RWPE1 (cell line): ENCODE measurements at regions not wholly inside any gene's neighbourhood (a gene's known extent, or its start where the extent isn't known, plus 50 kb on each side); places are given as distances from the start of the nearest gene placed in this dataset.

ENCODE experiments used
- CTCF ChIA-PET: fragments of 350-600 bp; sonication (Branson Sonifier 250); formaldehyde crosslinking; extraction: SDS; loops from one replicate; lab custom pipeline; 2021; lab: Yijun Ruan, JAX
- POLR2A ChIA-PET: fragments of 400-600 bp; formaldehyde crosslinking; extraction: SDS; loops from one replicate; lab custom pipeline; 2020; ENCODE audit warnings: antibody characterized with exemption; ENCODE audit not compliant: low non-redundant PET; lab: Yijun Ruan, JAX
- DNase-seq: peaks from one replicate; pipeline ENCODE4 v3.0.0; 2012; ENCODE audit warnings: low spot score
- H3K27ac ChIP-seq: fragments of 450-650 bp; 2 replicates; pipeline ENCODE4 v1.5.1; 2017
- CTCF ChIP-seq: fragments of 450-650 bp; conservative IDR thresholded peaks from 2 replicates; pipeline ENCODE4 v1.5.1; 2017; ENCODE audit warnings: low read depth, mild to moderate bottlenecking

- no peak overlapping the region for H3K27ac ChIP-seq
- TF ChIP-seq CTCF, result no peak
- ChIA-PET POLR2A (no interaction called here), CTCF (no interaction called here)
- no peak for DNase-seq
These were observed 217.3 kb upstream of the NAV3 start for GRCh38 chr12:77613411-77613810.

GRCh38 chr12:77610446-77610845 lies 220.2 kb upstream of the NAV3 start:
- ChIA-PET POLR2A (no interaction called here), CTCF (no interaction called here)
- TF ChIP-seq CTCF, result no peak
- no peak for DNase-seq
- H3K27ac ChIP-seq, result no peak overlapping the region

- CTCF ChIA-PET, result interaction anchor here (0.6 kb wide), 1 partner anchor 59 kb away, joined by 3 read pairs; no protein-coding TSS in a partner anchor
- POLR2A ChIA-PET, result no interaction called here
- no peak for DNase-seq
- TF ChIP-seq CTCF, result no peak
- H3K27ac ChIP-seq, result no peak overlapping the region
These were observed 221.7 kb upstream of the NAV3 start for GRCh38 chr12:77609016-77609415.

GRCh38 chr12:77608271-77608824 lies 222.3 kb upstream of the NAV3 start:
- H3K27ac ChIP-seq, result no peak overlapping the region
- ChIA-PET CTCF (interaction anchor here (0.6 kb wide), 1 partner anchor 60 kb away, joined by 3 read pairs; no protein-coding TSS in a partner anchor), POLR2A (no interaction called here)
- DNase-seq, result no peak
- TF ChIP-seq CTCF, result no peak

- TF ChIP-seq CTCF, result no peak
- H3K27ac ChIP-seq, result no peak overlapping the region
- no peak for DNase-seq
- ChIA-PET POLR2A (interaction anchor here (0.5 kb wide), 1 partner anchor 378 kb away, joined by 3 read pairs; no protein-coding TSS in a partner anchor), CTCF (no interaction called here)
These were observed 224.3 kb upstream of the NAV3 start for GRCh38 chr12:77606348-77606747.

GRCh38 chr12:77603946-77604345 lies 226.7 kb upstream of the NAV3 start:
- CTCF ChIA-PET, result no interaction called here
- H3K27ac ChIP-seq, result no peak overlapping the region
- no peak for DNase-seq
- TF ChIP-seq CTCF, result no peak
- POLR2A ChIA-PET, result no interaction called here
